HFFc6 (cell line): ENCODE measurements at regions not wholly inside any gene's neighbourhood (a gene's known extent, or its start where the extent isn't known, plus 50 kb on each side); places are given as distances from the start of the nearest gene placed in this dataset.

ENCODE experiments used
- DNase-seq: peaks from one replicate; pipeline ENCODE4 v3.0.0-alpha.2; 2018
- H3K27ac Mint-ChIP-seq: 2 replicates; pipeline ENCODE4 v1.8.0; 2020; ENCODE audit warnings: mild to moderate bottlenecking, mixed read lengths
- H3K27me3 Mint-ChIP-seq: 2 replicates; pipeline ENCODE4 v1.8.0; 2021; ENCODE audit warnings: mild to moderate bottlenecking, moderate library complexity, mixed read lengths; ENCODE audit not compliant: insufficient read depth
- H3K36me3 Mint-ChIP-seq: 2 replicates; pipeline ENCODE4 v1.8.0; 2021; ENCODE audit warnings: low read depth, mixed read lengths
- H3K4me1 Mint-ChIP-seq: 2 replicates; pipeline ENCODE4 v1.8.0; 2020; ENCODE audit warnings: low read depth, mixed read lengths
- H3K4me3 Mint-ChIP-seq: 2 replicates; pipeline ENCODE4 v1.8.0; 2020; ENCODE audit warnings: mild to moderate bottlenecking, moderate library complexity, mixed read lengths
- H3K9me3 Mint-ChIP-seq: 2 replicates; pipeline ENCODE4 v1.8.0; 2020; ENCODE audit warnings: mild to moderate bottlenecking, mixed read lengths
- TF ChIP-seq, protein P1 (sequence below): fragments of 200-600 bp; sonication (generic); IDR thresholded peaks from 2 replicates; pipeline ENCODE4 v1.5.0; 2021; ENCODE audit warnings: antibody characterized with exemption, mild to moderate bottlenecking

GRCh38 chr4:152259866-152260265 lies 276.0 kb downstream of the FBXW7 start:
- no peaks in the 10 kb centered on the region; the same call in 1 of the 2 replicates for H3K36me3 Mint-ChIP-seq

GRCh38 chr4:152258804-152259708 lies 276.8 kb downstream of the FBXW7 start:
- no peaks in the 10 kb centered on the region for H3K27me3 Mint-ChIP-seq
- H3K4me1 Mint-ChIP-seq: peaks cover 1% of the 10 kb centered on the region; the same call in 1 of the 2 replicates
- peaks cover 5% of the 10 kb centered on the region; the same call in 1 of the 2 replicates for H3K9me3 Mint-ChIP-seq
- H3K36me3 Mint-ChIP-seq: no peaks in the 10 kb centered on the region; the same call in 1 of the 2 replicates
- peak overlapping the region; percentile 63 for H3K4me3 Mint-ChIP-seq
- no peak overlapping the region for H3K27ac Mint-ChIP-seq
- peak; percentile 88 for DNase-seq
- TF ChIP-seq, protein P1, sequence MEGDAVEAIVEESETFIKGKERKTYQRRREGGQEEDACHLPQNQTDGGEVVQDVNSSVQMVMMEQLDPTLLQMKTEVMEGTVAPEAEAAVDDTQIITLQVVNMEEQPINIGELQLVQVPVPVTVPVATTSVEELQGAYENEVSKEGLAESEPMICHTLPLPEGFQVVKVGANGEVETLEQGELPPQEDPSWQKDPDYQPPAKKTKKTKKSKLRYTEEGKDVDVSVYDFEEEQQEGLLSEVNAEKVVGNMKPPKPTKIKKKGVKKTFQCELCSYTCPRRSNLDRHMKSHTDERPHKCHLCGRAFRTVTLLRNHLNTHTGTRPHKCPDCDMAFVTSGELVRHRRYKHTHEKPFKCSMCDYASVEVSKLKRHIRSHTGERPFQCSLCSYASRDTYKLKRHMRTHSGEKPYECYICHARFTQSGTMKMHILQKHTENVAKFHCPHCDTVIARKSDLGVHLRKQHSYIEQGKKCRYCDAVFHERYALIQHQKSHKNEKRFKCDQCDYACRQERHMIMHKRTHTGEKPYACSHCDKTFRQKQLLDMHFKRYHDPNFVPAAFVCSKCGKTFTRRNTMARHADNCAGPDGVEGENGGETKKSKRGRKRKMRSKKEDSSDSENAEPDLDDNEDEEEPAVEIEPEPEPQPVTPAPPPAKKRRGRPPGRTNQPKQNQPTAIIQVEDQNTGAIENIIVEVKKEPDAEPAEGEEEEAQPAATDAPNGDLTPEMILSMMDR: no peak

More at GRCh38 chr4:152259866-152260265, 276.0 kb downstream of the FBXW7 start:
- no peak overlapping the region for H3K4me3 Mint-ChIP-seq
- peaks cover 9% of the 10 kb centered on the region; the same call in 1 of the 2 replicates for H3K4me1 Mint-ChIP-seq
- H3K27me3 Mint-ChIP-seq: no peaks in the 10 kb centered on the region; the same call in 1 of the 2 replicates
- H3K27ac Mint-ChIP-seq: peak overlapping the region; percentile 82
- peak; percentile 77 for DNase-seq
- peaks cover 5% of the 10 kb centered on the region; the same call in 1 of the 2 replicates for H3K9me3 Mint-ChIP-seq
- TF ChIP-seq, protein P1: no peak

DNA sequence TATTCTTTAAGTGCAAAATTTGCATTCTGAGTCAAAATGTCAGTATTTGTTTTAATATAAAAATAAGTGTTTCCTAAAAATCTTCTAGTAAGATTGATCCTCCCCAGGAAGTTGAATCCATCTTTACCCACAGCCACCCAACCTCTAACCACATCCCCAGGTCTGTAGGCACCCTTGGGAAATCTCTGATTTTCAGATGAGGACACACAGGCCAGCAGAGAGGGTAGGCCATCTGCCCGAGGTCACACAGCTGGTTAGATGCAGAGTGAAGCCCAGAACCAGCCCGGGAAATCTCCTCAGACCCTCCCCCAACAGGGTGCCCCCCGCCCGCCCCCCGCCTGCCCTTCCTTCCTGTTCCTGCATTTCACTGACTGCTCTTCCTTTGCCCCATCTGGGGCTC lies 277.5 kb downstream of the FBXW7 start:
- Mint-ChIP-seq H3K27me3 (no peaks in the 10 kb centered on the region), H3K9me3 (peaks cover 5% of the 10 kb centered on the region; the same call in 1 of the 2 replicates), H3K27ac (no peak overlapping the region)

GRCh38 chr4:152257601-152258066 lies 278.3 kb downstream of the FBXW7 start:
- no peaks in the 10 kb centered on the region for H3K27me3 Mint-ChIP-seq
- no peaks in the 10 kb centered on the region for H3K4me1 Mint-ChIP-seq
- H3K36me3 Mint-ChIP-seq: no peaks in the 10 kb centered on the region; the same call in 1 of the 2 replicates
- H3K9me3 Mint-ChIP-seq: peaks cover 5% of the 10 kb centered on the region; the same call in 1 of the 2 replicates
- peak; percentile 49 for DNase-seq
- no peak overlapping the region for H3K4me3 Mint-ChIP-seq
- TF ChIP-seq, protein P1: no peak
- H3K27ac Mint-ChIP-seq: no peak overlapping the region

More for the DNA sequence above, 277.5 kb downstream of the FBXW7 start:
- no peak for DNase-seq
- Mint-ChIP-seq H3K4me3 (peak overlapping the region; percentile 63), H3K36me3 (no peaks in the 10 kb centered on the region; the same call in 1 of the 2 replicates), H3K4me1 (no peaks in the 10 kb centered on the region)
- TF ChIP-seq, protein P1: no peak

DNA sequence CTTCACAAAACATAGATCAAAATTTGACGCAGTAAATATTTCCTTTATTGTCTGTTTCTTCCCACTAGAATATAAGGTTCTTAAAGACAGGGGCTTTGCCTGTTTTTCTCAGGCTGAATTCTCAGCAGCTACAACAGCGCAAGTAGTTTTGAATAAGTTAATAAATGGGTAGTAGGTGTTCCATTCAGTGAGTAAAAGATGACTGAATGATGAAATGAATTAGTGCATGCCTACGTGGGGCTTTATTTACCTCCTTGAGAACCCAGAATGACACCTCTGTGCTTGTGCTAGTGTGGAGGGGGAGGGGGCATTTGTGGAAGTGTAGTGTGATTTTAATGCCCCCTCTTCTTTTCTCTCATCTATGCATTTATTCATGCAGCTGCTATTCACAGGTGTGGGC lies 278.9 kb downstream of the FBXW7 start:
- TF ChIP-seq, protein P1: no peak
- H3K27ac Mint-ChIP-seq: no peak overlapping the region

More for the DNA sequence above, 278.9 kb downstream of the FBXW7 start:
- no peak overlapping the region for H3K4me3 Mint-ChIP-seq
- peaks cover 5% of the 10 kb centered on the region; the same call in 1 of the 2 replicates for H3K9me3 Mint-ChIP-seq
- no peaks in the 10 kb centered on the region for H3K4me1 Mint-ChIP-seq
- no peaks in the 10 kb centered on the region; the same call in 1 of the 2 replicates for H3K36me3 Mint-ChIP-seq
- DNase-seq: no peak
- no peaks in the 10 kb centered on the region for H3K27me3 Mint-ChIP-seq
